ENCODE measurements at regions not wholly inside any gene's neighbourhood (a gene's known extent, or its start where the extent isn't known, plus 50 kb on each side); places are given as distances from the start of the nearest gene placed in this dataset.

- DNase-seq (ENCODE audit: low spot score), result no peak
Measured at GRCh38 chr2:128578406-128579390, 260.0 kb upstream of the HS6ST1 start.

GRCh38 chr2:128579825-128580224 is 261.2 kb upstream of the HS6ST1 start:
- no peak for DNase-seq (ENCODE audit: low spot score)

- DNase-seq (ENCODE audit: low spot score), result no peak
Measured at GRCh38 chr2:128580988-128581848, 262.6 kb upstream of the HS6ST1 start.

- no peak for DNase-seq (ENCODE audit: low spot score)
Measured at GRCh38 chr2:128581849-128582244, 263.2 kb upstream of the HS6ST1 start.

GRCh38 chr2:128584296-128584890 is 265.7 kb upstream of the HS6ST1 start:
- DNase-seq (ENCODE audit: low spot score), result no peak

GRCh38 chr2:128585706-128586105 is 267.0 kb upstream of the HS6ST1 start:
- no peak for DNase-seq (ENCODE audit: low spot score)

GRCh38 chr2:128589681-128590080 is 271.0 kb upstream of the HS6ST1 start:
- DNase-seq (ENCODE audit: low spot score), result no peak

- DNase-seq (ENCODE audit: low spot score), result no peak
Measured at GRCh38 chr2:128590309-128591021, 271.8 kb upstream of the HS6ST1 start.

GRCh38 chr2:128591022-128591860 is 272.6 kb upstream of the HS6ST1 start:
- DNase-seq (ENCODE audit: low spot score), result no peak

GRCh38 chr2:128591861-128592822 is 273.5 kb upstream of the HS6ST1 start:
- no peak for DNase-seq (ENCODE audit: low spot score)

- no peak for DNase-seq (ENCODE audit: low spot score)
Measured at GRCh38 chr2:128593518-128593878, 274.8 kb upstream of the HS6ST1 start.

- no peak for DNase-seq (ENCODE audit: low spot score)
Measured at GRCh38 chr2:128593879-128594650, 275.4 kb upstream of the HS6ST1 start.

- DNase-seq (ENCODE audit: low spot score), result no peak
Measured at GRCh38 chr2:128594651-128594910, 275.9 kb upstream of the HS6ST1 start.

GRCh38 chr2:128594953-128595677 is 276.4 kb upstream of the HS6ST1 start:
- DNase-seq (ENCODE audit: low spot score), result no peak

- DNase-seq (ENCODE audit: low spot score), result no peak
Measured at GRCh38 chr2:128595763-128596395, 277.2 kb upstream of the HS6ST1 start.

- no peak for DNase-seq (ENCODE audit: low spot score)
Measured at GRCh38 chr2:128596396-128597120, 277.9 kb upstream of the HS6ST1 start.

GRCh38 chr2:128597121-128597762 is 278.6 kb upstream of the HS6ST1 start:
- no peak for DNase-seq (ENCODE audit: low spot score)
